ENCODE measurements at regions not wholly inside any gene's neighbourhood (a gene's known extent, or its start where the extent isn't known, plus 50 kb on each side); places are given as distances from the start of the nearest gene placed in this dataset.
"Not testable (repeated sequence)": the region's sequence is repeated elsewhere in the genome, so short reads cannot be mapped to it uniquely, and the experiment has no call there.

DNA sequence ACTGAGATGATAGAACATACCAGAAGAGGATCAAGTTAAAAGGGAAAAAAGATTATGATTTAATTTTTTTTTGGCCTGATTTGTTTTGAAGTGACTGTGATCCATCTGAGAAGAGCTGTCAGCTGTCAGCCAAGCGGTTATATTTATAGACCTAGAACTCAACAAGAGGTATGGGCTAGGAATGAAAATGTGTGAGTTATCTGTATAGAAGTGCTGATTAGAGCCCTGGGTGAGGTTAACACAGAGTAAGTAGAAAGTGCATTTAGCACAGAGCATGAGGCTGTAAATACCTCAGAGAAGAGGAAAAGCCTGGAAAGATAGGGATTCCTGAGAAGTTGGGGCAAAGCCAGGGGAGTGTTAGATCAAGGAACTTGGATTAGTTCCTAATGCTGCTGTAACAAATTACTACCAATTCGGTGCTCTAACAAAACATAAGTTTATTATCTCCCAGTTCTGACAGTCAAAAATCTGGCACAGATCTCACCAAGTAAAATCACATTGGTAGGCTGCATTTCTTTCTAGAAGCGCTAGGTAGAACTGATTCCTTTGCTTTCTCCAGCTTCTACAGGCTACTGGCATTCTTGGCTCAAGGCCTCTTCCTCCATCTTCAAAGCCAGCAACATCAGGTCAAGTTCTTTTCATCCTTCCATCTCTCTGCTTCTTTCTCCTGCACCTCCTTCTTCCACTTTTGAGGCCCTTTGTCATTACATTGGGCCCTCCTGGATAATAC lies 197.4 kb upstream of the SPHKAP start:
- DNase-seq, result no peak

GRCh38 chr2:228378233-228378632 lies 196.7 kb upstream of the SPHKAP start:
- no peak for DNase-seq

- no peak for DNase-seq
Observed at GRCh38 chr2:228377533-228377932, 196.0 kb upstream of the SPHKAP start.

DNA sequence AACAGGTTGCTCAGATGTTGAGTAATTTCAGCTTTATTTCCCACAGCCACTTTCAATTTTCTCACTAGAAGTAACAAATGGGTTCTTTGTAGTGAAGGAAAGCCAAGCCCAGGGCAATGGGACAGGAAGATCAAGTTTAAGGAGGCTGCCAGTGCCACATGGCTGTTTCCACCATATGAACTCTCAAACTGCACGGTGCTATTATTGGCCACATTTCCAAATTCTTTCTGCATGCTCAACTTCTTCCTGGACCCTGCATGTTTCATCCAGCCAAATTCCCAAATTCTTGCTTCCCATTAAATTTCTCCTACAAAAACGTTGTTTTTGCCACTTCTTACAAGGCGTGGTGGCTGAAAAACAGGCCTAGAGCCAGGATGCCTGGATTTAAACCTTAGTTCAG lies 193.3 kb upstream of the SPHKAP start:
- no peak for DNase-seq

DNA sequence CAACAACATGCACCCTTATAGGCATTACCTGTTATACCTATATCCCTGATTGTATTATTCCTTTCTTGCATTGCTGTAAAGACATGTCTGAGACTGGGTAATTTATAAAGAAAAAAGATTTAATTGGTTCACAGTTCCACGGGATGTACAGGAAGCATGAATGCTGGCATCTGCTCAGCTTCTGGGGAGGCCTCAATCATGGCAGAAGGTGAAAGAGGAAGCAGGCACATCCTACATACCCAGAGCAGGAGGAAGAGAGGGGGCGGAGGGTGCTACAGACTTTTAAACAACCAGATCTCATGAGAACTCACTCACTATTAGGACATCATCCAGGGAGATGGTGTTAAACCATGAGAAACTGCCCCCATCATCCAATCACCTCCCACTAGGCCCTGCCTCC lies 191.7 kb upstream of the SPHKAP start:
- no peak for DNase-seq

- no peak for DNase-seq
Observed at GRCh38 chr2:228372212-228372611, 190.7 kb upstream of the SPHKAP start.

DNA sequence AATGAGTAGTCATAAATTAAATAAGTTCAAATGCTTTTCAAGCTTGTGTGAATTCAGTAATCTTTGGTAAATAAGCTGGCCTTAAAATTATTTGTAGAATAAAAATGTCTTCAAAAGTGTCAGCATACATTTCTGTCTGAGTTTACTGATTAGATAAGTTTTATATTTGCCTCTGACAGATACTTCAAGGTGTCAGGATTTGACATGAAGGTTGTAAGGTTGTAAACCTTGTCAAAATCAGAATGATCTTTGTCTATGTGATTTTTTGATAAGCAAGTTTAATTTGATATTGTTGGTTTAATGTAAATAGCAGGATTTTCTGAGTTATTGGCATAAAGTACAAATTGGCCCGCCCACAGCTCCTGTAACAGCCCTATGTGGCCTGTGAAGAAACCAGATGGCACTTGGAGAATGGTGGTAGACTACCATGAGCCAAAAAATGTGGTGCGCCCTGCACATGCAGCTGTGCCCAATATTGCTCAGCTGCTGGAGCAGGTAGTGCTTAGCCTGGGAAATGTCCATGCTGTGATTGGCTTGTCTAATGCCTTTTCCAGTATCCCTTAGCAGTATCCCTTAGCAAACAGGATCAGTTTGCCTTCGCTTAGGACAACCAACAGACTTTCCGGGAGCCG lies 188.0 kb upstream of the SPHKAP start:
- no peak for DNase-seq

GRCh38 chr2:228367356-228367755 lies 185.9 kb upstream of the SPHKAP start:
- peak; percentile 18 for DNase-seq

GRCh38 chr2:228359473-228359872 lies 178.0 kb upstream of the SPHKAP start:
- no peak for DNase-seq

GRCh38 chr2:228355897-228356296 lies 174.4 kb upstream of the SPHKAP start:
- DNase-seq, result no peak

DNA sequence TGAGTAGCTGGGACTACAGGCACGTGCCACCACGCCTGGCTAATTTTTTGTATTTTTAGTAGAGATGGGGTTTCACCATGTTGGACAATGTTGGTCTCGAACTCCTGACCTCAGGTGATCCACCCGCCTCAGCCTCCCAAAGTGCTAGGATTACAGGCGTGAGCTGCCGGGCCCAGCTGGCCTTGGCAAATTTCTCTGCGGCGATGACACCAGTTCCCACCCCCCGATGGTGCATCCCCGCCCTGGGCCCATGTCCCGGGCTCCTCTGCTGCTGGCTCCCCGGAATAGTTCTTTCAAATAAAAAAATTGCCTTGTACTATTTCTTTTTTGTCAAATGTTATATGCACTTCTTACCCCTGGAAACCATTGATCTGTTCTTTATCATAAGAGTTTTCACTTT lies 171.5 kb upstream of the SPHKAP start:
- not testable (repeated sequence) for DNase-seq

GRCh38 chr2:228352048-228352447 lies 170.6 kb upstream of the SPHKAP start:
- DNase-seq, result peak; percentile 5

DNA sequence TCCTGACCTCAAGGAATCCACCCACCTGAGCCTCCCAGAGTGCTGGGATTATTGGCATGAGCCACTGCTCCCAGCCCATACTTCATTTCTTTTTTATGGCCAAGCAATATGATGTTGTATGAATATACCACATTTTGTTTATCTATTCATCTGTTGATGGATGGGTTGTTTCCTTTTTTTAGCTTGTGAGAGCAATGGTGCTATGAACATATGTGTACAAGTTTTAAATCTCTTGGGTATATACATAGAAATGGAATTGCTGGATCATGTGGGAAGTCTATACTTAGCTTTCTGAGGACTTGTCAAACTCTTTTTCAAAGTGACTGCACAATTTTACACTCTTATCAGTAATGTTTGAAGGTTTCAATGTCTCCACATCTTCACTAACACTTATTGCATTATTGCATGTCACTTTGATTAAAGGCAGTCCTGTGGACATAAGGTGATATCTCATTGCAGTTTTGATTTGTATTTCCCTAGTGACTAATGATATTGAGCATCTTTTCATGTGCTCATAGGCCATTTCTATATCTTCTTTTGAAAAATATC lies 167.1 kb upstream of the SPHKAP start:
- DNase-seq, result no peak

DNA sequence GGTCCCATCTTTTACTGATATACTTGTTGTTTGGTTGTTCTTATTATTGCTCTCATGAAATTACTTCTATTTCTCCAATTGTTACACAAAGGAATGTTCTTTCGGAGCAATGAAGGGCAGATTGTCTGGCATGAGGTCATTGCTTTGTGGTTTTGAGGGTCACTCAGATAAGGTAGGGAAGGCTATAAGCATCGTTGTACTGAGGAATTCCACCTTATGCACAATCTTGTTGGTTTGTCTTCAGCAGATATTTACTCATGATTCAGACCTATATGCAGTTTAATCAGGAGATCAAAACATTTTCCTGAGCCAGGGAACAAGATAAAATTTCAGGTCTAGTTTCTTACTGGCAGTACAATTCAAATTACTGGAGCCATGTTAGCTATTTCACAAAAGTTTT lies 163.0 kb upstream of the SPHKAP start:
- no peak for DNase-seq

- DNase-seq, result no peak
Observed at GRCh38 chr2:228339525-228339924, 158.0 kb upstream of the SPHKAP start.

GRCh38 chr2:228334180-228334579 lies 152.7 kb upstream of the SPHKAP start:
- no peak for DNase-seq

DNA sequence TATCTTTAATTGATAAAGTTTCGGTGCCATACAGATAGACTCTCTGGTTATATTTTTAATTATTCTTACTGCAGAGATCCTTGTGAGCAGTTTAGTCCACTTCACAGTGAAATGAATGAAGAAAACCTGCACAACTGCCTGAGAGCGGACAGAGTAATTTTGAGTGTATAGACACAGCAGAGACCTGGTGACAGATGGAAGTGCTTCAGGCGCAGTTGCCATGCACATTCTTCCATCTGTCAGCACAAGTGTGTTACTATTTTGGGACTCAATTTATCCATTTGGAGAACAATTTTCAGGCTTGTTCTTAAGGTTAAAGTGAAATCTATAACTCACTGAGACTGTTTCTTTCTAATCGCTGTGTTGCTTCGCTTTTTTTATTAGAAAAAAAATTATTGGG lies 147.8 kb upstream of the SPHKAP start:
- no peak for DNase-seq

DNA sequence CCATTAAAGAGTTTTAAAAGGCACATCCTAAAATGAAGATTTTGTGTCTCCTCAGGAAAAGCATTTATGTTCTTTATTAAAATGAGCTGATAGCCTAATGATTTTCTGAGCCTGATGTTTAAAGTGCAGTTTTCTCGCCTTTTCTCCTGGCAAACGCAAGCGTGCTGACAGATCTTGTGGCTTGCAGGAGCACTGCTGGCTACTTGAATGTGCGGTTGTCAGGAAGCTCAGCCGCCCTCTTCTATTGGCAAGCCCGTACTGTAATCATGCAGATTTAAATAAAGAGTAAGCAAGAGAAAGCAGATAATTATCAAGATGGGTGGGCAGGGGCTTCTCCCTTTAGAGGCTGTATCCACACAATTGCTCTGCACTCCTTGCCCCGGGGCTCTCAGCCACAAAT lies 139.5 kb upstream of the SPHKAP start:
- DNase-seq, result no peak

DNA sequence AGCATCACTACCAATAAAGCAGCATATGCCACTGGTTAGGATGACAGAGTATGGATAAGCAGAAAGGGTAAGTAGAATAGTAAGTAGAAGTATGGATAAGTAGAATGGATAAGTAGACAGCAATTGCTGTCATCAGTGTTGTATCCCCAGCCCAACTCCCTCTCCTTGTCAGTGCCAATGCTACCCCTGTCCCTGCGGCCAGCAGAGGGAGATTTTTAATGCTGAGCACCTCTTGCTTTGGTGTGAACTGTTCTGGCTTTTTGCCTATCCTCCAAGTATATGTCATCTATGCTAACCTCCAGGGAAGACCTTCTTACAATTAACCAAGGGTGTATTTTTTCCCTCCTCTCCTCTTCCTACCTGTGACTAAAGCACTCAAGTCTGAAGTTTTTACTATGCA lies 136.7 kb upstream of the SPHKAP start:
- DNase-seq, result no peak

GRCh38 chr2:228312172-228312571 lies 130.7 kb upstream of the SPHKAP start:
- no peak for DNase-seq

DNA sequence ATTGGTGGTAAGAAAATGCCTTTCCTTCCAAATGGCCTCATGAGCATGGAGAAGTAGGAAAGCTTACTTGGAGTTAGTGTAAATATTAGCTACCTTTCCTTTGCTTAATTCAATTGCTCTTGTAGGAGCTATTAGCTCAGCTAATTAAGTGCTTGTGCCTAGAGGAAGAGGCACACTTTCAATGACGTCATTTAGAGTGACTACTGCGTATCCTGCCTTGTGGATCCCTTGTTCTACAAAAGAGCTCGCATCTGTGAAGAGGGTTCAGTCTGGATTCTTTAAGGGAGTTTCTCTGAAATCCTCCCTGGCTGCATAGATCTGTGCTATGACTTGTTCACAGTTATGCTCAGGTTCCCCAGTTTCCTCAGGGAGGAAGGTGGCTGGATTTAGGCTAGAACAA lies 122.5 kb upstream of the SPHKAP start:
- no peak for DNase-seq

GRCh38 chr2:228283491-228284171 lies 102.1 kb upstream of the SPHKAP start:
- no peak for DNase-seq

GRCh38 chr2:228282376-228282775 lies 100.9 kb upstream of the SPHKAP start:
- no peak for DNase-seq

DNA sequence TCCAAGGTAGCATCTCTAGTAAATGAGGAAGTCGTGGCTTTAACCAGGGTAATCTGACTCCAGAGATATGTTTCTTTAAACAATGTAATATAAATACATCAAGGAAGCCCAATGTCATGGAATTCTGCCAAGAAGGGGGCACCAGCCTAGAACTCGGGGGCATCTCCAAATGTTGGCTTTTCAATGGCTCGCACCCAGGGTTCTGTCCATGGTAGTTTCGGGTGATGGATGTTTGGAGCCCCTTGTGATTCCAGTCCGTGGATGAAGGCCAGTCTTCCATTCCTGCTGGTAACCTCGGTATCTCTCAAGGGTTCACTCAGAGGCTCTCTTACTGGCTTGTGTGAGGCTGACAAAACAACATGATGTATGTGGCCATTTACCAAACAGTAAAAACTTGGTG lies 91.7 kb upstream of the SPHKAP start:
- no peak for DNase-seq
